ENCODE measurements at regions not wholly inside any gene's neighbourhood (a gene's known extent, or its start where the extent isn't known, plus 50 kb on each side); places are given as distances from the start of the nearest gene placed in this dataset.

DNA sequence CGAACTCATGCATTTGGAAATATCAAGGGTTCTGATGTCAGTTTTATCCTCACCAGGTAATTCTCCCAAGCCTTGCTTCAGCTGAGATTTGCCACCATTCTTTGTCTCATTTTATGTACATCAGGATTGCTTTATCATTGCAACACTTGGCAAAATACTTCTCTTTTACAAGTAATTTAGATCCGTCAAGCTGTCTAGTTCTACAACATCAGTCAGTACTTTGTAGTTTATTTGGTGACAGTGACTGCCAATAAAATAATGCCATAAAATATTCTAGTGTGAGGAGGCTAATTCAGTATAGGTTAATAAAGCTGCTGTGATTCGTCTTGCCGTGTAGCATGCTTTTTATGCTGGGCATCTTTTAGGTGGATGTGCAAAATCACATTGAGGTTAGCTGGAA lies 565.3 kb upstream of the SGO1 start:
- no peaks in the 10 kb centered on the region for H3K4me1 ChIP-seq
- no peaks in the 10 kb centered on the region for H3K36me3 ChIP-seq
- intact Hi-C loops (cut with DNase I) = no loop called here
- no peaks in the 10 kb centered on the region for H3K27me3 ChIP-seq
- TF ChIP-seq, protein P1, sequence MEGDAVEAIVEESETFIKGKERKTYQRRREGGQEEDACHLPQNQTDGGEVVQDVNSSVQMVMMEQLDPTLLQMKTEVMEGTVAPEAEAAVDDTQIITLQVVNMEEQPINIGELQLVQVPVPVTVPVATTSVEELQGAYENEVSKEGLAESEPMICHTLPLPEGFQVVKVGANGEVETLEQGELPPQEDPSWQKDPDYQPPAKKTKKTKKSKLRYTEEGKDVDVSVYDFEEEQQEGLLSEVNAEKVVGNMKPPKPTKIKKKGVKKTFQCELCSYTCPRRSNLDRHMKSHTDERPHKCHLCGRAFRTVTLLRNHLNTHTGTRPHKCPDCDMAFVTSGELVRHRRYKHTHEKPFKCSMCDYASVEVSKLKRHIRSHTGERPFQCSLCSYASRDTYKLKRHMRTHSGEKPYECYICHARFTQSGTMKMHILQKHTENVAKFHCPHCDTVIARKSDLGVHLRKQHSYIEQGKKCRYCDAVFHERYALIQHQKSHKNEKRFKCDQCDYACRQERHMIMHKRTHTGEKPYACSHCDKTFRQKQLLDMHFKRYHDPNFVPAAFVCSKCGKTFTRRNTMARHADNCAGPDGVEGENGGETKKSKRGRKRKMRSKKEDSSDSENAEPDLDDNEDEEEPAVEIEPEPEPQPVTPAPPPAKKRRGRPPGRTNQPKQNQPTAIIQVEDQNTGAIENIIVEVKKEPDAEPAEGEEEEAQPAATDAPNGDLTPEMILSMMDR (IDR thresholded peaks at IDR 0.05) = no peak
- H3K9me3 ChIP-seq = peaks cover 0 to 4% of the 10 kb centered on the region in 2 donors
- ATAC-seq = no peak
- no peak for DNase-seq
- no peak overlapping the region for H3K4me3 ChIP-seq
- H3K27ac ChIP-seq = no peak overlapping the region

DNA sequence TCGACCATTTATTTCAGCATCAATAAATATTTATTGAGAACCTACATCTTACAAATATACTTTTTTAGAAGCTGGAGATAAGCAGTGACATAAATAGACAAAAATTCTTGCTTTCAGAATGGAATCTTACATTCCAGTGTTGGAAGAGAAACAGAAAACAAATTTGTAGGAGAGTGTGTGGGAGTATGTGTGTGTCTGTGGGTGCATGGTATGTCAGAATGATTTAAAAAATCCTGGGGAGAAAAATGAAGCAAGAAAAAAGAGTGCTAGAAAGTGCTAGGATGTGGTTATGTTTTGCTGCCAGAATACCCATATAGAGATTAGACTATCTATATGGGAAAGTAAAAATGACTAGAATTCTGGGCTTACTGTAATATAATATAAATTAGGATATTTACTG lies 561.7 kb upstream of the SGO1 start:
- DNase-seq (no peak), ATAC-seq (no peak)
- no peak overlapping the region for H3K27ac ChIP-seq
- no peak overlapping the region for H3K4me3 ChIP-seq
- H3K4me1 ChIP-seq = no peaks in the 10 kb centered on the region
- no peaks in the 10 kb centered on the region for H3K36me3 ChIP-seq
- H3K27me3 ChIP-seq = no peaks in the 10 kb centered on the region
- peaks cover 0 to 4% of the 10 kb centered on the region in 2 donors for H3K9me3 ChIP-seq
- intact Hi-C loops (cut with DNase I) = no loop called here
- TF ChIP-seq, protein P1 (IDR thresholded peaks at IDR 0.05) = no peak

DNA sequence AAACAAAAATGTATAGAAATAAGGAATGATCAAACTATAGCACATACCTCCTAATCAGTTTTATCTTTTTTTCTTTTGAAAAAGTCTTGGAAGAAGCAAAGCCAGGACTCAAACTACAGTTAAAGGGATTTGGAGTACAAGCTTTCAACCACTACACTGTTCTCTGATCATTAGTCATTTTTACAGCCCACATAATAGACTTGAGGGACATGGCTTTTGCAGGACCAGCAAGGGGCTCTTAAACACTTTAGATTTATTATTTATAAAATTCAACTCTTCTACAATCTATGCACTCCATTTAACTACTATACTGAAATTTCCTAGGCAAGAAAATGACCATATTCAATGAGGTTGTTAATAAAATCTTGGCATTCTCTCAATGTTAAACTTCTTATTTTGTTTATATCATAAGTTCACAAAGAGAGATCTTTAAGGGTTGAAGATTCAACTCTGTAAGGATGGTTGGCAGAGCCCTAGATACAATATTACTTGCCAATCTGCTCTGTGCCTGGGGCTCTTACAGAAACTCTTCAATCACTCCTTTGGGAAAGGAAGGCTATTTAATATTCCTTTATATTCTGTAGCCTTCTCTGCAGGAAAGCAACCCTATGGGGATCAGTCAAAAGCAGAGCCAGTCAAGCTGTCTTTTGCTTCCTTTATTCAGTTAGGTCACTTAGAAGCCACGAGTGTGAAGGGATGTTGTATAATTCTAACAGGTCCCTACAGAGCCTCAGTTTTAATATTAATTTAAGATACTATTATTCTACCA lies 557.7 kb upstream of the SGO1 start:
- Histone ChIP-seq H3K4me3 (no peak overlapping the region), H3K36me3 (no peaks in the 10 kb centered on the region), H3K27me3 (no peaks in the 10 kb centered on the region), H3K4me1 (no peaks in the 10 kb centered on the region), H3K27ac (no peak overlapping the region), H3K9me3 (no peaks in the 10 kb centered on the region)
- intact Hi-C loops (cut with DNase I) = no loop called here
- ATAC-seq (no peak), DNase-seq (no peak)
- TF ChIP-seq, protein P1 (IDR thresholded peaks at IDR 0.05) = no peak

DNA sequence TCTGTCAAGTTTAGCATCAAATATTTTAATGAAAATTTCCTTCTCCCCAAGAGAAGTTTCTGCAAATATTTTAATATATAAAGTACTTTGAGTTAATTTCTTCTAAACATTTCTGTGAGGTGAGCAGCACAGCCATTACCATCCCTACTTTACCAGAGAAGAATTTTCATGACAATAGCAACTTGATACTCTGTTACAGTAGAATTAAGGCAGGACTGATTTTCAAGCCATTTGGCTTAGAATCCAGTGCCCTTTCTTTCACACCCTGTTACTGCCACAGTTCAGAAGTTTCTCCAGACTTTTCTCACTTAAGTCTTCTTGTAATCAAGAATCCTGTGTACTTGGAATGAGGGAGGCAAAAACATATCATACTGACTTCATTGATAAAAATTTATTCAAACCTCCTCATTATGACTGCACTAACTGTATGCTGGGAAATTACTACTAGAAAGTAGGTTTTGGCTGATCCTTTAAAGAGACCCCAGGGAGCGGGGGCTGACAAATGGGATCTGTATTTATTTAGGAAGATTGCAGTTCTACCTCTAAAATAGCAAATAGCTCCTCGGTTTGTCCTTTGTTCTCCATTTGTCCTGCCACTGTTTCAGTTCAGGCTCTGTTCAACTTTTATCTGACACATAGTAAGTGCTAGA lies 557.0 kb upstream of the SGO1 start:
- ATAC-seq = no peak
- no peak for DNase-seq

DNA sequence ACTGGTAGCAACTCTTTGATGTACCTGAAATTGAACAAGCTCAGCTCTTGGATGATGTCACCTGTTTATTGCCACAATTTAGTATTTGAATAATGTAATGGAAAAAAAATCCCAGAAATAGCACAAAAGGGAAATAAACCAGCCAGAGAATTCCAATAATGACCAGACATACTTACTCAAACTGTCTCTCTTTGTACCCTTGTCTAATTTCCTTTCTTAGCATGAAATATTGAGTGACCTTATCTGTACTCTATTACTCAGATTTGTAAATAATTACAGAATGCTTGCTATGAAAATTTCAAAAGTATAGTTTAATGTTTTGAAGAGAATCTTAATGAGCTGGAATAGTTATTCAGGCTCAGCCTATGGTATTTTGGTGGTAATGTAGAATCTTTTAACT lies 555.4 kb upstream of the SGO1 start:
- H3K27me3 ChIP-seq = no peaks in the 10 kb centered on the region
- DNase-seq (no peak), ATAC-seq (no peak)
- no peak overlapping the region for H3K27ac ChIP-seq
- H3K4me1 ChIP-seq = no peaks in the 10 kb centered on the region
- TF ChIP-seq, protein P1 (IDR thresholded peaks at IDR 0.05) = no peak
- intact Hi-C loops (cut with DNase I) = no loop called here
- no peaks in the 10 kb centered on the region for H3K9me3 ChIP-seq
- no peaks in the 10 kb centered on the region for H3K36me3 ChIP-seq
- H3K4me3 ChIP-seq = no peak overlapping the region

More for the DNA sequence above, 557.0 kb upstream of the SGO1 start:
- intact Hi-C loops (cut with DNase I) = no loop called here
- no peaks in the 10 kb centered on the region for H3K36me3 ChIP-seq
- no peak overlapping the region for H3K27ac ChIP-seq
- no peak overlapping the region for H3K4me3 ChIP-seq
- H3K9me3 ChIP-seq = no peaks in the 10 kb centered on the region
- TF ChIP-seq, protein P1 (IDR thresholded peaks at IDR 0.05) = no peak
- H3K27me3 ChIP-seq = no peaks in the 10 kb centered on the region
- no peaks in the 10 kb centered on the region for H3K4me1 ChIP-seq

Data from left lung (tissue), 4 donors.